ENCODE measurements at regions not wholly inside any gene's neighbourhood (a gene's known extent, or its start where the extent isn't known, plus 50 kb on each side); places are given as distances from the start of the nearest gene placed in this dataset.

GRCh38 chrX:42220083-42220482, 296.7 kb upstream of the CASK start:
- no peak overlapping the region for H3K27ac Mint-ChIP-seq (ENCODE audit: low read depth, unreplicated experiment)
- peaks cover 6% of the 10 kb centered on the region for H3K9me3 Mint-ChIP-seq (ENCODE audit: unreplicated experiment)
- POLR2A ChIA-PET: no interaction called here
- CTCF ChIA-PET: interaction anchor here (0.7 kb wide), 1 partner anchor 50 kb away, joined by 3 read pairs; no protein-coding TSS in a partner anchor
- peaks cover 66% of the 10 kb centered on the region for H3K27me3 Mint-ChIP-seq (ENCODE audit: insufficient read depth, unreplicated experiment)
- no peak for TF ChIP-seq CTCF (IDR thresholded peaks at IDR 0.05; ENCODE audit: unreplicated experiment)
- intact Hi-C loops (cut with micrococcal nuclease): no loop called here
- no peak overlapping the region for H3K4me3 Mint-ChIP-seq (ENCODE audit: unreplicated experiment)
- no peak for DNase-seq (ENCODE audit: unreplicated experiment)
- H3K36me3 Mint-ChIP-seq (ENCODE audit: insufficient read depth, unreplicated experiment): no peaks in the 10 kb centered on the region
- no peaks in the 10 kb centered on the region for H3K4me1 Mint-ChIP-seq (ENCODE audit: insufficient read depth, unreplicated experiment)
- no TSS peak for BruUV-seq (replicated peaks)

GRCh38 chrX:42219231-42219630, 295.9 kb upstream of the CASK start:
- no peak for TF ChIP-seq CTCF (IDR thresholded peaks at IDR 0.05; ENCODE audit: unreplicated experiment)
- no peak for DNase-seq (ENCODE audit: unreplicated experiment)
- BruUV-seq (replicated peaks): no TSS peak
- H3K27me3 Mint-ChIP-seq (ENCODE audit: insufficient read depth, unreplicated experiment): peaks cover 58% of the 10 kb centered on the region
- no peak overlapping the region for H3K27ac Mint-ChIP-seq (ENCODE audit: low read depth, unreplicated experiment)
- no peaks in the 10 kb centered on the region for H3K36me3 Mint-ChIP-seq (ENCODE audit: insufficient read depth, unreplicated experiment)
- H3K4me1 Mint-ChIP-seq (ENCODE audit: insufficient read depth, unreplicated experiment): no peaks in the 10 kb centered on the region
- ChIA-PET CTCF (interaction anchor here (0.6 kb wide), 1 partner anchor 475 kb away, joined by 3 read pairs; no protein-coding TSS in a partner anchor), POLR2A (no interaction called here)
- H3K4me3 Mint-ChIP-seq (ENCODE audit: unreplicated experiment): no peak overlapping the region
- intact Hi-C loops (cut with micrococcal nuclease): no loop called here
- H3K9me3 Mint-ChIP-seq (ENCODE audit: unreplicated experiment): no peaks in the 10 kb centered on the region

GRCh38 chrX:42195506-42195905, 272.2 kb upstream of the CASK start:
- no peak overlapping the region for H3K4me3 Mint-ChIP-seq (ENCODE audit: unreplicated experiment)
- CTCF ChIA-PET: no interaction called here
- TF ChIP-seq CTCF (IDR thresholded peaks at IDR 0.05; ENCODE audit: unreplicated experiment): no peak
- no peaks in the 10 kb centered on the region for H3K36me3 Mint-ChIP-seq (ENCODE audit: insufficient read depth, unreplicated experiment)
- no TSS peak for BruUV-seq (replicated peaks)
- no peak overlapping the region for H3K27ac Mint-ChIP-seq (ENCODE audit: low read depth, unreplicated experiment)
- H3K9me3 Mint-ChIP-seq (ENCODE audit: unreplicated experiment): peaks cover 8% of the 10 kb centered on the region
- no peaks in the 10 kb centered on the region for H3K4me1 Mint-ChIP-seq (ENCODE audit: insufficient read depth, unreplicated experiment)
- POLR2A ChIA-PET: no interaction called here
- intact Hi-C loops (cut with micrococcal nuclease): no loop called here
- no peak for DNase-seq (ENCODE audit: unreplicated experiment)
- H3K27me3 Mint-ChIP-seq (ENCODE audit: insufficient read depth, unreplicated experiment): peaks cover 52% of the 10 kb centered on the region

GRCh38 chrX:42189576-42189975, 266.2 kb upstream of the CASK start:
- H3K9me3 Mint-ChIP-seq (ENCODE audit: unreplicated experiment): peaks cover 8% of the 10 kb centered on the region
- no peak for DNase-seq (ENCODE audit: unreplicated experiment)
- no peak overlapping the region for H3K4me3 Mint-ChIP-seq (ENCODE audit: unreplicated experiment)
- ChIA-PET POLR2A (no interaction called here), CTCF (no interaction called here)
- no TSS peak for BruUV-seq (replicated peaks)
- H3K4me1 Mint-ChIP-seq (ENCODE audit: insufficient read depth, unreplicated experiment): no peaks in the 10 kb centered on the region
- TF ChIP-seq CTCF (IDR thresholded peaks at IDR 0.05; ENCODE audit: unreplicated experiment): no peak
- intact Hi-C loops (cut with micrococcal nuclease): no loop called here
- no peaks in the 10 kb centered on the region for H3K36me3 Mint-ChIP-seq (ENCODE audit: insufficient read depth, unreplicated experiment)
- H3K27ac Mint-ChIP-seq (ENCODE audit: low read depth, unreplicated experiment): no peak overlapping the region
- peaks cover 56% of the 10 kb centered on the region for H3K27me3 Mint-ChIP-seq (ENCODE audit: insufficient read depth, unreplicated experiment)

Data from MCF 10A (cell line).